Heart left ventricle (tissue), 13 donors: ENCODE measurements at regions not wholly inside any gene's neighbourhood (a gene's known extent, or its start where the extent isn't known, plus 50 kb on each side); places are given as distances from the start of the nearest gene placed in this dataset.
"Not testable (repeated sequence)": the region's sequence is repeated elsewhere in the genome, so short reads cannot be mapped to it uniquely, and the experiment has no call there.

Experiments used
- POLR2A ChIP-seq, 2 donors: fragments of 450-650 bp; IDR thresholded peaks; one replicate each; pipeline ENCODE4 v1.6.1; 2017; ENCODE audit warnings: antibody characterized with exemption in 2 of 2, mild to moderate bottlenecking in 2 of 2, moderate library complexity in 2 of 2
- TF ChIP-seq, protein P1 (sequence below), 12 donors: fragments of 200-600 bp; sonication (generic) in 4 of 12; IDR thresholded peaks; one replicate each; pipeline versions ENCODE4 v1.5.0 to v1.8.0; 2018 to 2022; ENCODE audit warnings: antibody characterized with exemption in 12 of 12, mild to moderate bottlenecking in 5 of 12
- donor health status: ischemic (EF 13 %, LVEDD 7.1; RV severe dilation, severe dysfunction).
- donor health status: DM: no; HTN: yes; CAD: no.
- donor health status: DM: no; HTN: no; CAD: no.
- donor health status: ischemic (EF 25% LVEDD 6.9; RV normal size, moderate dysfunction).
- donor health status: ischemic (EF 25% LVEDD 5.7; RV mildly dilated, moderate dysfunction).
- donor health status: ischemic (EF 35%, LVEDD 5.7; RV mildly dilated, moderate dysfunction).
- donor health status: nonischemic (EF 11% LVEDD 7.7; RV severe dilation, severe dysfunction).
- donor health status: DM: yes; HTN: yes; CAD: no.
- donor health status: PGD.
- donor health status: ischemic (EF 29% LVEDD 5.4; RV normal size, mild dysfunction).
- donor health status: nonischemic (EF 23%, LVEDD 6.1; RV moderate dilation, normal function).

DNA sequence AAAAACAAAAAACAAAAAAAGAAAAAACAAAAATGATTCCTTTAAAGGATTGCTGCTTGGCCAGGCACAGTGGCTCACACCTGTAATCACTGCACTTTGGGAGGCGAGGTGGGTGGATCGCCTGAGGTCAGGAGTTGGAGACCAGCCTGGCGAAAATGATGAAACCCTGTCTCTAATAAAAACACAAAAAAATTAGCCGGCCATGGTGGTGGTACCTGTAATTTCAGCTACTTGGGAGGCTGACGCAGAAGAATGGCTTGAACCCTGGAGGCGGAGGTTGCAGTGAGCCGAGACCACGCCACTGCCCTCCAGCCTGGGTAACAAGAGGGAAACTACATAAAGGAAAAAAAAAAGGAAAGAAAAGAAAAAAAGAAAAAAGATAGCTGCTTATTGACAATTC, 3920.8 kb upstream of the OR11H1 start:
- TF ChIP-seq, protein P1, sequence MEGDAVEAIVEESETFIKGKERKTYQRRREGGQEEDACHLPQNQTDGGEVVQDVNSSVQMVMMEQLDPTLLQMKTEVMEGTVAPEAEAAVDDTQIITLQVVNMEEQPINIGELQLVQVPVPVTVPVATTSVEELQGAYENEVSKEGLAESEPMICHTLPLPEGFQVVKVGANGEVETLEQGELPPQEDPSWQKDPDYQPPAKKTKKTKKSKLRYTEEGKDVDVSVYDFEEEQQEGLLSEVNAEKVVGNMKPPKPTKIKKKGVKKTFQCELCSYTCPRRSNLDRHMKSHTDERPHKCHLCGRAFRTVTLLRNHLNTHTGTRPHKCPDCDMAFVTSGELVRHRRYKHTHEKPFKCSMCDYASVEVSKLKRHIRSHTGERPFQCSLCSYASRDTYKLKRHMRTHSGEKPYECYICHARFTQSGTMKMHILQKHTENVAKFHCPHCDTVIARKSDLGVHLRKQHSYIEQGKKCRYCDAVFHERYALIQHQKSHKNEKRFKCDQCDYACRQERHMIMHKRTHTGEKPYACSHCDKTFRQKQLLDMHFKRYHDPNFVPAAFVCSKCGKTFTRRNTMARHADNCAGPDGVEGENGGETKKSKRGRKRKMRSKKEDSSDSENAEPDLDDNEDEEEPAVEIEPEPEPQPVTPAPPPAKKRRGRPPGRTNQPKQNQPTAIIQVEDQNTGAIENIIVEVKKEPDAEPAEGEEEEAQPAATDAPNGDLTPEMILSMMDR (IDR thresholded peaks at IDR 0.05), result not testable (repeated sequence)
- not testable (repeated sequence) for TF ChIP-seq POLR2A (IDR thresholded peaks at IDR 0.05)
